C4-2B (cell line): ENCODE measurements at regions not wholly inside any gene's neighbourhood (a gene's known extent, or its start where the extent isn't known, plus 50 kb on each side); places are given as distances from the start of the nearest gene placed in this dataset.

ENCODE experiments used
- CTCF ChIP-seq: fragments of 450-650 bp; conservative IDR thresholded peaks from 2 replicates; pipeline ENCODE4 v1.5.1; 2017; ENCODE audit warnings: mild to moderate bottlenecking
- ZFX ChIP-seq: fragments of 450-650 bp; IDR thresholded peaks from 2 replicates; pipeline ENCODE4 v1.6.1; 2017

GRCh38 chr18:22485808-22486244, 68.1 kb upstream of the CTAGE1 start:
- TF ChIP-seq CTCF (no peak), ZFX (no peak)
